Activated CD8-positive, alpha-beta memory T cell treated with anti-CD3 and anti-CD28 coated beads for 48 hours (primary cell): ENCODE measurements at regions not wholly inside any gene's neighbourhood (a gene's known extent, or its start where the extent isn't known, plus 50 kb on each side); places are given as distances from the start of the nearest gene placed in this dataset.

Source experiments
- DNase-seq, 3 experiments: peaks; one replicate each; pipeline ENCODE4 v3.0.0-alpha.2; 2020; ENCODE audit warnings: low read depth in 2 of 3, low spot score in 2 of 3

- DNase-seq: no peak
Observed at GRCh38 chr12:46131732-46132469, 136.9 kb downstream of the SLC38A1 start.

GRCh38 chr12:46127656-46128055, 137.3 kb upstream of the SCAF11 start:
- DNase-seq: no peak

GRCh38 chr12:46126050-46126727, 135.8 kb upstream of the SCAF11 start:
- no peak for DNase-seq

DNA sequence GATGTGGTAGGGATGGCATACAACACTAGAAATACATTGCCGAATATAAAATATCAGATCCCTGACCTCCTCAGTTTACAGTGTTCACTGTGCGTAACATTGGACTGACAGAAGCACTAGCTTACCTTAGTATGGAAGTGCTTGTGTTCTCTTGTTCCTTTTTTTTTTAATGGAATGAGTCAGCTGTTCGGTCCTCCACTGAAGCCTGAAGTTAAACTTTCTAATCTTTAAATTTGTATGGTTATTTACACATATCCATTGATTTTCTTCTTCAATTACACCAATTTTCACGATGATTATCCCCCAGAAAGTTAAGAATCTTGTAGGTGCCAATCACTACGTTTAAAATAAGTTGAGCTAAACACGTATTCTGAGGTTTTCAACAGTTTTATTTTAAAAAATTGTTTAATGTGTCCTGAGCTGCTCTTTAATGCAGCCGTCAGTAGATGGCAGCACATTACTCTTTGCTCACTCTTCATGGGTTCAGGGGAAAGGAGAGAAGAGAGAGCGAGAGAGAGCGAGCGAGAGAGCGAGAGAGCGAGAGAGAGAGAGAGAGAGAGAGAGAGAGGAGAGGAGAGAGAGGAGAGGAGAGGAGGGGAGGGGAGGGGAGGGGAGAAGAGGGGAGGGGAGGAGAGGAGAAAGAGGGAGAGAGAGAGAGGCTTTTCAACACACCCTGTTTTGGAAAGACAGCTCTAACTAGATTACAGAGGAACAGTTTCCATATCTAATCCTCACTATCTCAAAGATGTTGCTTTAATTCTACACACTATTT, 134.7 kb upstream of the SCAF11 start:
- DNase-seq: peak in 1 of 3 experiments; percentile 1

DNA sequence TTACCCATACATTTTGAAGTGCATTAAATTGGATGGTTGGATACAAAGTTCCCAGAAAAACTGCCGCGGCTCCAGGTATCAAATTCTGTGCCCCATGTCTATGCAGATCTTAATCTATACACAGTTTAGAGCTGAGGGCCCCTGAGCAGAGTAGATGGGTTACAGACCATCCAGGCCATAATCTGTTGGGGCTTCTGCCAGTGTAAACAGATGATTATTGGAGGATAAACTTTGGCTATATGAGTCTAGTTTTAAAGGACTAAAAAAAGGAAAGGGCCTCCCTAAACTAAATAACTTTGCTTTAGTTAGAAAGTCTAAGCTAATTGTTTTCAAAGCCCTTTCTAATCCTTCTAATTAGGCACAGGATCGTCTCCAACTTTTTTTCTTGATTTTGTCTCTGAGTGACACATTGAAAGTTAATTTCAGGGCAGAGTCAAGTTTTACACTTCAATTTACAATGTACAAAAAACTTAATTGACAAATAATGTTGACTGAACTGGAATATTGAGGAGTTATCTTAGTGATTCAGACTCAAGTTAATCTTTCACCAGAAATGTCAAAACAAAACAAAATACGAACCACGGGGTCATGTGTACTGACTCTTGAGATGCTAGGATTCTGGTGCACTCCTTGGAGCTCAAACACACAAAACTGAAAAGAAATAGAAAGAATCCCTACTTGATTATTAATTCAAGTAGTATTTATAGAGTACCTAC, 133.9 kb upstream of the SCAF11 start:
- DNase-seq: no peak

GRCh38 chr12:46112364-46112763, 122.0 kb upstream of the SCAF11 start:
- DNase-seq: no peak

DNA sequence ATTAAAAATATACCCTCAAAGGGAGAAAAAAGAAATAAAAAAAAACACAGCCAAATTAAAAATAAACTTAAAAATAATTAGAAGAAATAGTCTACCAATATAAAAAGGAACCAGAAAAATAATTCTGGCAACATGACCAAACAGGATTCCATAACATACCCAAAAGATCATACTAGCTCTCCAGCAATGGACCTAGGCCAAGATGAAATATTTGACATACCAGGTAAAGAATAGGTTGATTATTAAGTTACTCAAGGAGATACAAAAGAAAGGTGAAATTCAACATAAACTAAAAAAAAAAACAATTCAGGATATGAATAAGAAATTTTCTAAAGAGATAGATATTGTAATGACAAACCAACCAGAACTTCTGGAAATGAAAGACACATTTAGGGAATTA, 121.3 kb upstream of the SCAF11 start:
- DNase-seq: no peak

DNA sequence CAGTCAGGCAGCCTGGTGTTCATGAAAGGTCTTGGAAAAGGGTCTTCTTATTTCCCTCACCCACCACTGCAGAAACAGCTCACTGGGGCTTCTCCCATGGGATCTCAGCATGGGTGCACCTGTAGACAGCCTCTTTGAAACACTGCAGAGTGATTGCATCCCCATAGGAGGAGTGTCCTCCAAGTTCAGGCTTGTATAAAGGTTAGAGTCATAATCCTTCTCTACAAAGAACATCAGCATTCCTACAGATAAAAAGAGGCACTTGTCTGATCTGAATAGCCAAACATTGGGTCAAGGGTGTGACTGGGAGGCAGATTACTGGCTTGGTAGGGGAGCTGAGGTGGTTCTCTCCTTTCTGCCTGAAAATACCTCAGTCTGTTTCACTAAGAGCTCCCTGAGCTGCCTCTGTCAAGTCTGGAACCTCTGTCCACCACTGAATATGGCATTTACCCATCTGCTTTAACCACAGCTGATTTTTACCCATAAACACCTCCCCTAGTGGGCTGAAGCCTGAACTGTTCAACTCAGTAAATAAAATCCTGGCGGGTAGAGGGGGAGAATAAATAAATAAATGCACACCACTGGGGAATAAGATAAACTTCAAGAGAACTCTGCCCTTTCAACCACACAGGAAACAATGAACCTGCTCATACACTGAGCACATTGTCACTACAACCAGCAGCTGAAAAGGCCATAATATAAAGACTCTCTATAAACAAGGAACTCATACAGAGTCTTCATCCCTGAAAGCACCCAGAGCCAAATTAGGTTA, 120.7 kb upstream of the SCAF11 start:
- no peak for DNase-seq

DNA sequence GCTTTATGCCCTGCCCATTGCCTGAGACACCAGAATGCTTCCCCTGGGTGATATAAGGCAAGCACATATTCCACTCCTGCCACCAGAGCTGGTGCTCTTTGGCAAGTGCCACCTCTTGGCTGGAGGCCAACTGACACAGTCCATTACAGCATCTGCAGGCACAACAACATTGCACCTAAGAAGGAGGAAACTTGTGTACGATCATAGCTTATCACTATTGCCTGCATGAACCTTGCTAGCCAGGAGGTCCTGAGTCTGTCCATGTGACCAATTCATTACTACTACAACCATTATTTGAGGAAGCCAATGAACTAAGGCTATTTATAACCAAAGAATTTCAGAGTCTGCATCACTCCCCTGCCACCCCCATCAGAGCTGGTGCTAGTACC, 119.8 kb upstream of the SCAF11 start:
- DNase-seq: no peak

GRCh38 chr12:46109343-46110222, 119.2 kb upstream of the SCAF11 start:
- DNase-seq: no peak

DNA sequence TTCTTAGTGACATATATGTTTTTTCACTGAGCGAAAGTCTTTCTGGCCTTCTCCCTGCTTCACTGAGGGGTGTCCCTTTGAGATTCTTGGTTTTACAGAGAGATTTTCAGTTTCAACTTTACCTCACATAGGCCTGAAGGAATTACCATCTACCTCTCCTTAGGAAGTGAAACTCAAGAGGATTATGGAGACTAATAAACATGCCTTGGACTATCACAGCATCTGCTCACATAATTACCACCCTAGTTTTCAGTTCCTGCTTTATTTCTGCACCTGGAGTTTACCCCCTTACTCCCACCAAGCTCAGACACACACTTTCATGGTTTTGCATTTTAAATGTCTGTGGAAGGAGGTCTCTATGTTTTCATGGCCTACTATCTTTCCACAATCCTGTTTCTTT, 118.3 kb upstream of the SCAF11 start:
- no peak for DNase-seq

DNA sequence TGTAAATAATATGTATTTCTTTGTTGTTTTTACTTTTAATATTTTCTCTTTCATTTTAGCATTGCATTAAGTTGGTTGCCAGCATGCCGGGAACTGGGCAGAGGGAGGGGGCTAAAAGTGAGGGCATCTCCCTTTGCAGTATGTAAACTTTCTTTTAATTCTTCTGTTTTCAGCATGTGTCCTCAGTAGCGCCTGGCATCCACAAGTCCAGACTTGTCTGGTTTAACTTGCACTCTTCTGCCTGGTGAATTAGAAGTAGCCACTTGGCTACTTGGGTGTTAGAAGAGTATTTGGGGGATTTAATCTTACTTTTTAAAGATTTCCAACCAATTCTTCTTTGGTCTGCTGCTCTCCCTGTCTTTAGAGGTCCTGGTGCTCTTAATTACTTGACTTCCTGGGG, 117.2 kb upstream of the SCAF11 start:
- no peak for DNase-seq

- no peak for DNase-seq
Observed at GRCh38 chr12:46105735-46106134, 115.4 kb upstream of the SCAF11 start.

- DNase-seq: no peak
Observed at GRCh38 chr12:46103559-46104383, 113.4 kb upstream of the SCAF11 start.

DNA sequence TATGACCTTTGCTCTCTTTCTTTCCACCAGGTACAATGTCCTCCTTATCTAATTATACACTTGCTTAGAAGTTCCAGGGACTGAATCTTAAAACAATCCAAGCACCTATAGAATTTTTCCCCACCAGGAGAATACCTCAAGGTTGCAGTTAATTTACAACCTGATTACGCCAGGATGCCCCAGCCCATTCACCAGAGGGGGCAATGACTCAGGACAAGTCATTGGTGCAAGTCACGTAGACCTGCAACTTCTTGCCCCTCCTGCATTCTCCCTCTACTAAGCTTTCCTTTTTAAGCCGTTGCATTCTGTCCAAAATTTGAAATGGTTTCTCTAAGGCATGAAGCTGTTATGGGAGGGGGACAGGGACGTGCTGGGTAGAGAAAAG, 111.1 kb upstream of the SCAF11 start:
- DNase-seq: no peak

- no peak for DNase-seq
Observed at GRCh38 chr12:46100551-46101484, 110.4 kb upstream of the SCAF11 start.

DNA sequence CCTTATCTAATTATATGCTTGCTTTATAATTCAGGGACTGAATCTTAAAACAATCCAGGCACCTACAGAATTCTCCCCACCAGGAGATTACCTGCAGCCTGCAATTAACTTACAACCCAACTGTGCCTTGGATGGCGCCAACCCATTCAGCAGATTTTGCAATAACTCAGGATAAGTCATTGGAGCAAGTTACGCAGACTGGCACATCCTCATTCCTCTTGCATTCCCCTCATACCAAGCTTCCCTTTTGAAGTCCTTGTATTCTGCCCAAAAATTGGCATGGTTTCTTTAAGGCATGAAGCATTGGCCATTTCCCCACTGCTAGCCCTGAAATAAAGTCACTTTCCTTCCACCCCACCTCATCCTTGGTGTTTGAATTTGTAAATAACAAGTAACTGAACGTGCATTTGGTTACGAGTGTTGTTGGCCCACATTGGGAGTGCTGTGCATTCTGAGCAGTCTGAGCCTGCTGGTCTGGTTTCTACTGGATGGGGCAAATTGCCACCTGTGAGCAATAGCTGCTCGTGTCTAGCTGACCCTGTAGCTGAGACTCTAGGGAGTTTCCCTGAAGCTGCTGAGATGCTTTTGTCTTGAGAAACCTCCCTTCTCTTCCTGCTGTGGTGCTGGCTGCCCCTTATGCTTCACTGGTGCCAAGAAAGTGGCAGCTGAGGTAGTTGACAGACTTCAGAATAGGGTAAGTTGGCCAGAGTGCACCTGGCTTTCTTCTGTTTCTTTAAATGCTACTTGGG, 99.2 kb upstream of the SCAF11 start:
- no peak for DNase-seq
